KMS-11 (cell line): ENCODE measurements at regions not wholly inside any gene's neighbourhood (a gene's known extent, or its start where the extent isn't known, plus 50 kb on each side); places are given as distances from the start of the nearest gene placed in this dataset.

ENCODE experiments used
- H2AFZ ChIP-seq: fragments of 200-600 bp; sonication (generic); 2 replicates; pipeline ENCODE4 v1.6.1; 2016; ENCODE audit warnings: antibody characterized with exemption, mixed run types, low read depth
- H3K27ac ChIP-seq: fragments of 200-600 bp; sonication (generic); 2 replicates; pipeline ENCODE4 v1.6.1; 2016; ENCODE audit warnings: mild to moderate bottlenecking, mixed run types
- H3K27me3 ChIP-seq: fragments of 200-600 bp; sonication (generic); 2 replicates; pipeline ENCODE4 v1.6.1; 2017; ENCODE audit warnings: mild to moderate bottlenecking, low read depth, mixed run types, moderate library complexity; ENCODE audit not compliant: insufficient read depth
- H3K36me3 ChIP-seq: fragments of 200-600 bp; sonication (generic); 2 replicates; pipeline ENCODE4 v1.6.1; 2017; ENCODE audit warnings: mild to moderate bottlenecking, mixed run types; ENCODE audit not compliant: insufficient read depth
- H3K4me1 ChIP-seq: fragments of 200-600 bp; sonication (generic); 2 replicates; pipeline ENCODE4 v1.6.1; 2016; ENCODE audit warnings: mild to moderate bottlenecking, low read depth, mixed run types; ENCODE audit not compliant: poor library complexity, severe bottlenecking
- H3K4me2 ChIP-seq: fragments of 200-600 bp; sonication (generic); 2 replicates; pipeline ENCODE4 v1.7.0; 2016; ENCODE audit warnings: mild to moderate bottlenecking, mixed run types
- H3K4me3 ChIP-seq: fragments of 200-600 bp; sonication (generic); IDR thresholded peaks from 2 replicates; pipeline ENCODE4 v1.6.1; 2017; ENCODE audit warnings: low read depth, low read length, mixed read lengths; ENCODE audit not compliant: insufficient read depth
- H3K79me2 ChIP-seq: fragments of 200-600 bp; sonication (generic); 2 replicates; pipeline ENCODE4 v1.6.1; 2016; ENCODE audit warnings: low read depth, mixed run types; ENCODE audit not compliant: insufficient read depth
- H3K9ac ChIP-seq: fragments of 200-600 bp; sonication (generic); 2 replicates; pipeline ENCODE4 v1.6.1; 2016; ENCODE audit warnings: mild to moderate bottlenecking, mixed run types
- H4K20me1 ChIP-seq: fragments of 200-600 bp; sonication (generic); 2 replicates; pipeline ENCODE4 v1.6.1; 2016; ENCODE audit warnings: mild to moderate bottlenecking, mixed run types; ENCODE audit not compliant: insufficient read depth
- TF ChIP-seq, protein P1 (sequence below): fragments of 200-600 bp; sonication (generic); conservative IDR thresholded peaks from 2 replicates; pipeline ENCODE4 v1.6.1; 2017; ENCODE audit warnings: low read depth, mild to moderate bottlenecking, antibody characterized with exemption, low read length, moderate library complexity, mixed read lengths

DNA sequence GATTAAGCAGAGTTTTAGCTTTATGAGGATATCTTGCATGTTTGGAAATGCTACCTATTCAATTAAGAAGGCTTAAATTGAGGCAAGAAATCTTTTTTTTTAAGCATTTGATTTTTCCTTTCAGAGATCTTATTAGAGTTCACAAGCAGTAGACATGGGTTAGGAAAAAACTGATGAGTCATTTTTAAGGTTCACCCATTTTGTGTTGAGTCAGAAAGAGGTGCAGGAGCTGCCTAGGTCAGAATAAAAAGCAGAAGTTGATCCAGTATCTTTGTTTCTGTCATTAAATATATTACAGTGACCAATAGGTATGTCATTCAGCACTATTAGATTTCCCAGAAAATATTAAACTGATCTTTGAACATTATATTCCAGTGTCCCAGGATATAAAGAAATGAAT, 306.8 kb downstream of the LMBRD1 start:
- no peaks in the 10 kb centered on the region for H3K27me3 ChIP-seq
- no peak overlapping the region for H3K4me3 ChIP-seq
- no peak overlapping the region for H3K9ac ChIP-seq
- no peak overlapping the region for H3K27ac ChIP-seq
- TF ChIP-seq, protein P1, sequence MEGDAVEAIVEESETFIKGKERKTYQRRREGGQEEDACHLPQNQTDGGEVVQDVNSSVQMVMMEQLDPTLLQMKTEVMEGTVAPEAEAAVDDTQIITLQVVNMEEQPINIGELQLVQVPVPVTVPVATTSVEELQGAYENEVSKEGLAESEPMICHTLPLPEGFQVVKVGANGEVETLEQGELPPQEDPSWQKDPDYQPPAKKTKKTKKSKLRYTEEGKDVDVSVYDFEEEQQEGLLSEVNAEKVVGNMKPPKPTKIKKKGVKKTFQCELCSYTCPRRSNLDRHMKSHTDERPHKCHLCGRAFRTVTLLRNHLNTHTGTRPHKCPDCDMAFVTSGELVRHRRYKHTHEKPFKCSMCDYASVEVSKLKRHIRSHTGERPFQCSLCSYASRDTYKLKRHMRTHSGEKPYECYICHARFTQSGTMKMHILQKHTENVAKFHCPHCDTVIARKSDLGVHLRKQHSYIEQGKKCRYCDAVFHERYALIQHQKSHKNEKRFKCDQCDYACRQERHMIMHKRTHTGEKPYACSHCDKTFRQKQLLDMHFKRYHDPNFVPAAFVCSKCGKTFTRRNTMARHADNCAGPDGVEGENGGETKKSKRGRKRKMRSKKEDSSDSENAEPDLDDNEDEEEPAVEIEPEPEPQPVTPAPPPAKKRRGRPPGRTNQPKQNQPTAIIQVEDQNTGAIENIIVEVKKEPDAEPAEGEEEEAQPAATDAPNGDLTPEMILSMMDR, result no peak
- no peaks in the 10 kb centered on the region for H3K4me1 ChIP-seq
- no peak overlapping the region for H3K4me2 ChIP-seq
- no peaks in the 10 kb centered on the region for H3K79me2 ChIP-seq
- no peaks in the 10 kb centered on the region for H4K20me1 ChIP-seq
- no peaks in the 10 kb centered on the region for H3K36me3 ChIP-seq
- H2AFZ ChIP-seq, result no peak overlapping the region

DNA sequence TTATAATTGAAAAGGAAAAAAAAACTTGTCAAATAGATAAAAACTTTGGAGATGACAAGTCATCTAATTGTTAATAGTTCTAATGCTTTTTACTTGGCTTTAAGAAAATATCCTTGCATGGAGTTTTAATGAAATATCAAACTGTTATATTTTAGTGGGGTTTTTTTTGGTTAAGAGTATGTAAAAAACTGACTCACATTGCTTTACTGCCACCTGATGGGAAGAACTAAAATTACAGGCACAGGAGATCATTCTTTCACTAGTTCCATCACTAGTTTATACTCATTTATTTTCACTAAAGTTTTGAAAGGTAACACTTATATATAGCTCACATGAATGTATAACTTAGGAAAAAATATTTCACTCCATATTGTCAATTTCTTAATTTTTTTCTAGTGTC, 309.1 kb downstream of the LMBRD1 start:
- H3K4me3 ChIP-seq, result no peak overlapping the region
- no peak overlapping the region for H3K27ac ChIP-seq
- no peak overlapping the region for H2AFZ ChIP-seq
- H3K4me1 ChIP-seq, result no peaks in the 10 kb centered on the region
- no peaks in the 10 kb centered on the region for H3K79me2 ChIP-seq
- H3K27me3 ChIP-seq, result no peaks in the 10 kb centered on the region
- no peaks in the 10 kb centered on the region for H3K36me3 ChIP-seq
- no peaks in the 10 kb centered on the region for H4K20me1 ChIP-seq
- TF ChIP-seq, protein P1, result peak; percentile 40; the same call in 1 of the 2 replicates
- no peak overlapping the region for H3K4me2 ChIP-seq
- no peak overlapping the region for H3K9ac ChIP-seq

GRCh38 chr6:69466979-69467570, 329.7 kb downstream of the LMBRD1 start:
- no peak overlapping the region for H3K27ac ChIP-seq
- H4K20me1 ChIP-seq, result no peaks in the 10 kb centered on the region
- no peak overlapping the region for H2AFZ ChIP-seq
- H3K9ac ChIP-seq, result no peak overlapping the region
- H3K4me1 ChIP-seq, result no peaks in the 10 kb centered on the region
- TF ChIP-seq, protein P1, result no peak
- no peaks in the 10 kb centered on the region for H3K79me2 ChIP-seq
- H3K4me2 ChIP-seq, result no peak overlapping the region
- no peaks in the 10 kb centered on the region for H3K27me3 ChIP-seq
- no peaks in the 10 kb centered on the region for H3K36me3 ChIP-seq
- H3K4me3 ChIP-seq, result no peak overlapping the region

DNA sequence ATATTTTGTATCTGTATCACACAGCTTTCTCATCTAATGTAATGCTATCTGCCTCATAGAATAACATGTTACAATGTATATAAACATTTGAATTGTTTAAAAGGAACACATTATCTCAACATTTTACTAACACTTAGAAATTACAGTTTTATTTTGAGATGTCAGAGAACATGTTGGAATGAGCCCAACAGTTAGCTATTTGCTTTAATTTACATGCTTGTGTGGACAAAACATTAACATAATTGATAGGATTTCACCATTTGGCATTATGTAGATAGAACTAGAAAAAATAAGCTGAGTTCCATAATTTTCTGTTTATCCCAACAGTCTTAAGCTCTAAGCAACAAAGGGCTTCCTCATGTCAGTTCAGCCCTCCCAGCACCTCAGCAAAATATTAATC, 330.9 kb downstream of the LMBRD1 start:
- Histone ChIP-seq H3K9ac (no peak overlapping the region), H3K4me2 (no peak overlapping the region), H3K79me2 (no peaks in the 10 kb centered on the region), H3K36me3 (no peaks in the 10 kb centered on the region), H4K20me1 (no peaks in the 10 kb centered on the region), H3K27ac (no peak overlapping the region), H3K4me3 (no peak overlapping the region), H3K4me1 (no peaks in the 10 kb centered on the region), H3K27me3 (no peaks in the 10 kb centered on the region), H2AFZ (no peak overlapping the region)
- TF ChIP-seq, protein P1, result no peak
